Right atrium auricular region (tissue), 2 donors: ENCODE measurements at regions not wholly inside any gene's neighbourhood (a gene's known extent, or its start where the extent isn't known, plus 50 kb on each side); places are given as distances from the start of the nearest gene placed in this dataset.

Experiments used
- DNase-seq: peaks from one replicate; pipeline ENCODE4 v3.0.0-alpha.2; 2019; ENCODE audit warnings: low spot score
- H3K27ac ChIP-seq, 2 donors: fragments of 200-600 bp; sonication (generic); 1 replicate in 1 of 2; 2 replicates in 1 of 2; pipeline ENCODE4 v1.5.1; 2016 to 2019
- H3K27me3 ChIP-seq, 2 donors: fragments of 200-600 bp; sonication (generic); one replicate each; pipeline versions ENCODE4 v1.5.1 to v1.6.0; 2017 to 2019
- H3K36me3 ChIP-seq: fragments of 200-600 bp; sonication (generic); one replicate; pipeline ENCODE4 v1.5.1; 2016
- H3K4me1 ChIP-seq, 2 donors: fragments of 200-600 bp; sonication (generic); one replicate each; pipeline versions ENCODE4 v1.5.1 to v1.6.0; 2017 to 2019
- H3K4me3 ChIP-seq, 2 donors: fragments of 200-600 bp; sonication (generic); 1 replicate in 1 of 2; 2 replicates in 1 of 2; pipeline ENCODE4 v1.5.1; 2017 to 2019; ENCODE audit warnings: mild to moderate bottlenecking in 1 of 2, moderate library complexity in 1 of 2
- H3K9me3 ChIP-seq, 2 donors: fragments of 200-600 bp; sonication (generic); one replicate each; pipeline ENCODE4 v1.5.1; 2019
- TF ChIP-seq, protein P1 (sequence below), 2 donors: fragments of 200-600 bp; sonication (generic); IDR thresholded peaks; one replicate each; pipeline ENCODE4 v1.5.1; 2019; ENCODE audit warnings: antibody characterized with exemption in 2 of 2

DNA sequence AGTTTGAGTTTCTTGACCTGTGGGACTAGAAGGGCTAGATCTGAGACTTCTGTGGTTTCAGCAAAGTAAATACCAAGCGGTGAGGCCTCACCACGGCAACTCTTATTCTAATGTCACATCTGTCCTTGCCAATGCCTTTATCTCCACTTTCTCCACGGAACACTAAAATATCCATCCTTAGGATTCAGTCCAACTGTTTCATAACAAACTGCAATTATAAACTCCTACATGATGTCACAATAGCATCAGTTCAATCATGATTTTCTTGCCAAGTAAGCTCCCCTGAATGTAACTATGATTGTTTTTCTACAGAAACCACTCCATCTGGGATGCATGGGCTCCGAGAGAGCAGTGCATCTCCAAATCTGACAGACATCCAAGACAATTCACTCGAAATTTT lies 79.6 kb downstream of the LRATD1 start:
- TF ChIP-seq, protein P1, sequence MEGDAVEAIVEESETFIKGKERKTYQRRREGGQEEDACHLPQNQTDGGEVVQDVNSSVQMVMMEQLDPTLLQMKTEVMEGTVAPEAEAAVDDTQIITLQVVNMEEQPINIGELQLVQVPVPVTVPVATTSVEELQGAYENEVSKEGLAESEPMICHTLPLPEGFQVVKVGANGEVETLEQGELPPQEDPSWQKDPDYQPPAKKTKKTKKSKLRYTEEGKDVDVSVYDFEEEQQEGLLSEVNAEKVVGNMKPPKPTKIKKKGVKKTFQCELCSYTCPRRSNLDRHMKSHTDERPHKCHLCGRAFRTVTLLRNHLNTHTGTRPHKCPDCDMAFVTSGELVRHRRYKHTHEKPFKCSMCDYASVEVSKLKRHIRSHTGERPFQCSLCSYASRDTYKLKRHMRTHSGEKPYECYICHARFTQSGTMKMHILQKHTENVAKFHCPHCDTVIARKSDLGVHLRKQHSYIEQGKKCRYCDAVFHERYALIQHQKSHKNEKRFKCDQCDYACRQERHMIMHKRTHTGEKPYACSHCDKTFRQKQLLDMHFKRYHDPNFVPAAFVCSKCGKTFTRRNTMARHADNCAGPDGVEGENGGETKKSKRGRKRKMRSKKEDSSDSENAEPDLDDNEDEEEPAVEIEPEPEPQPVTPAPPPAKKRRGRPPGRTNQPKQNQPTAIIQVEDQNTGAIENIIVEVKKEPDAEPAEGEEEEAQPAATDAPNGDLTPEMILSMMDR (IDR thresholded peaks at IDR 0.05) = no peak
- no peak for DNase-seq
- Histone ChIP-seq H3K27ac (no peak overlapping the region), H3K36me3 (no peaks in the 10 kb centered on the region), H3K9me3 (no peaks in the 10 kb centered on the region), H3K4me1 (no peaks in the 10 kb centered on the region), H3K27me3 (no peaks in the 10 kb centered on the region), H3K4me3 (no peak overlapping the region)

DNA sequence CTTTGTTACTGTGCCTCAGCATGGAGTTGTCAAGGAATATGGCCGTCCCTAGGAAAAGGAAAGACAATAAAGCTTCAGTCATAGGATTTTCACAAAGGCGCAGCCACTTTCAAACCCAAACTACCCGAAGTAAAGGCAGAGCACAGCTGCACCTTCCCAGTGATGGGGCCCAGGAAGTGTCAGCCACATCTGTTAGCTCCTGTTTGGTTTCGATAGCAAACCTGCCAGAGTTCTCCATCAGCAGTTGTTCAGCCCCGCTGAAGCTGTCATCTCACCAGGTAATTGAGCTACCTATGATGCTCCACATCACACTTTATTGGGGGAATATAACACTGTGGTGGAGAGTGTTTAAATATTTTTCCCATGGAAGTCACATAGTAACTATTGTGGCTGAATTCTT lies 80.7 kb downstream of the LRATD1 start:
- no peaks in the 10 kb centered on the region for H3K36me3 ChIP-seq
- no peak for DNase-seq

DNA sequence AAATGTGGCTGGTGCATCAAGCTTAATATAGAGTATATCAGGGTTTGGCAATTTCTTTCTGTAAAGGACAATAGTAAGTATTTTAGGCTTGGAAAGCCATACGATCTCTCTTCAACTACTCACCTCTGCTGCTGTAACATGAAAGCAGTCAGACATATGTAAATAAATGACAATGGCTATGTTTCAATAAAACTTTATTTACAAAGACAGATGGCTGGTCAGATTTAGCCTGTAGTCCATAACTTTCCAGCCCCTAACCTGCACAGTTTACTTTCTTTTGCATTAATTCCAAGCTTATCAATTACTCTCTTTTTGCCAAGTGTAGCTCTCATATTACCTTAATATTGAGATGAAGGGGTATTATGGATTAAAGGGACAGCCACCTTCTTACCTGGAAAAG lies 83.1 kb downstream of the LRATD1 start:
- DNase-seq = no peak
- no peaks in the 10 kb centered on the region for H3K36me3 ChIP-seq
- no peaks in the 10 kb centered on the region for H3K9me3 ChIP-seq
- H3K4me1 ChIP-seq = no peaks in the 10 kb centered on the region
- no peaks in the 10 kb centered on the region for H3K27me3 ChIP-seq
- no peak overlapping the region for H3K4me3 ChIP-seq
- H3K27ac ChIP-seq = no peak overlapping the region
- TF ChIP-seq, protein P1 (IDR thresholded peaks at IDR 0.05) = no peak

More for the DNA sequence above, 80.7 kb downstream of the LRATD1 start:
- no peaks in the 10 kb centered on the region for H3K27me3 ChIP-seq
- TF ChIP-seq, protein P1 (IDR thresholded peaks at IDR 0.05) = no peak
- no peaks in the 10 kb centered on the region for H3K4me1 ChIP-seq
- H3K27ac ChIP-seq = no peak overlapping the region
- no peaks in the 10 kb centered on the region for H3K9me3 ChIP-seq
- H3K4me3 ChIP-seq = no peak overlapping the region

DNA sequence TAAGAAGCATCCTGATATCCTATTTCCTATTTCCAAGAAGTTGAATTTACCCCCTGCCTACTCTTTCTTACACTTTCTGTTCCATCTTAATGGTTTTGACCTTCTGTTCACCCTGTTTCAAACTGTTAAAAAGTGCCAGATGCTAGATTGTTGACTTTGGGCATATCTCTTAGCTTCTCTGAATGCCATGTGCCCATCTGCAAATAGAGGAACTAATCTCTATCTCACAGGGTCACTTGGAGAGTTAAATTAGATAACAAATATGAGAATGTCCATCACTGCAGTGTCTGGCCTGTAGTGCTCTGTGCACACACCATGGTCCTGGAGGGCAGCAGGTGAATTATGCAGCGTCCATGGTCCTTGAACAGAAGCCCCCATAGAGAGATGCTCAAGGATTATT lies 83.8 kb downstream of the LRATD1 start:
- Histone ChIP-seq H3K27me3 (no peaks in the 10 kb centered on the region), H3K4me1 (no peaks in the 10 kb centered on the region), H3K27ac (no peak overlapping the region), H3K4me3 (no peak overlapping the region), H3K36me3 (no peaks in the 10 kb centered on the region), H3K9me3 (no peaks in the 10 kb centered on the region)
- DNase-seq = no peak
- TF ChIP-seq, protein P1 (IDR thresholded peaks at IDR 0.05) = no peak

DNA sequence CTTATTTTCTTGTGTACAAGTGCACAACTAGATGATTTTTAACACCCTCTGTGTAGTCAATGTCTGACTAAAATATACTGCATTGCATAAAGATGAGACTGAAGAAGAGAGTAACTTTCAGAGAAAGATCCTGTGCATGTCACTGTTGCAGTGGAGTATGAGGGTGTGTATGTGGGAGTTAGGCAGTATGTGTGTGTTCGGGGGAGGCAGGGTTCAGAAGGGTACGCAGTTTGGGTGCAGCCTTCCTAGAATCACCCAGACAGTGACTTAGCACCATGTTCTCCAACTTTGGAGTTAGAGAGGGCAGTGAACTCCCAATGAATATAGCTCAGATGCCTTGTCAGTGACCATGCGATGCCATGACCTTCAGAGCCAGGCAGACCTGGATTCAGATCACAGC lies 84.6 kb downstream of the LRATD1 start:
- Histone ChIP-seq H3K4me1 (no peaks in the 10 kb centered on the region), H3K9me3 (no peaks in the 10 kb centered on the region), H3K4me3 (no peak overlapping the region), H3K27ac (no peak overlapping the region), H3K27me3 (no peaks in the 10 kb centered on the region), H3K36me3 (no peaks in the 10 kb centered on the region)
- DNase-seq = no peak
- TF ChIP-seq, protein P1 (IDR thresholded peaks at IDR 0.05) = no peak

DNA sequence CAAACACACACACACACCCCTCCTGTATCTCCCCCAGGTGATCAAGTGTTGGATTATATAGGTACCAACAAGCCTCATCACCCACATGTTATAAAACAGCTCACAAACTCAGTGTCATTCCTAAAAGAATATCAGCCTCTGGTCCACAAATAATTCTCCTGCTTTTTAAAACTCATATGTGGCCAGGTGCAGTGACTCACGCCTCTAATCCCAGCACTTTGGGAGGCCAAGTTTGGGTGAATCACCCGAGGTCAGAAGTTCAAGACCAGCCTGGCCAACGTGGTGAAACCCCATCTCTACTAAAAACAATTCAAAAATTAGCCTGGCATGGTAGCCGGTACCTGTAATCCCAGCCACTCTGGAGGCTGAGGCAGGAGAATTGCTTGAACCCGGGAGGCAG lies 87.8 kb downstream of the LRATD1 start:
- no peaks in the 10 kb centered on the region for H3K27me3 ChIP-seq
- H3K4me1 ChIP-seq = no peaks in the 10 kb centered on the region
- H3K4me3 ChIP-seq = no peak overlapping the region
- H3K36me3 ChIP-seq = no peaks in the 10 kb centered on the region
- no peak for DNase-seq
- H3K27ac ChIP-seq = no peak overlapping the region
- no peaks in the 10 kb centered on the region for H3K9me3 ChIP-seq
- TF ChIP-seq, protein P1 (IDR thresholded peaks at IDR 0.05) = no peak
